ENCODE measurements at regions not wholly inside any gene's neighbourhood (a gene's known extent, or its start where the extent isn't known, plus 50 kb on each side); places are given as distances from the start of the nearest gene placed in this dataset.
"Not testable (repeated sequence)": the region's sequence is repeated elsewhere in the genome, so short reads cannot be mapped to it uniquely, and the experiment has no call there.

DNA sequence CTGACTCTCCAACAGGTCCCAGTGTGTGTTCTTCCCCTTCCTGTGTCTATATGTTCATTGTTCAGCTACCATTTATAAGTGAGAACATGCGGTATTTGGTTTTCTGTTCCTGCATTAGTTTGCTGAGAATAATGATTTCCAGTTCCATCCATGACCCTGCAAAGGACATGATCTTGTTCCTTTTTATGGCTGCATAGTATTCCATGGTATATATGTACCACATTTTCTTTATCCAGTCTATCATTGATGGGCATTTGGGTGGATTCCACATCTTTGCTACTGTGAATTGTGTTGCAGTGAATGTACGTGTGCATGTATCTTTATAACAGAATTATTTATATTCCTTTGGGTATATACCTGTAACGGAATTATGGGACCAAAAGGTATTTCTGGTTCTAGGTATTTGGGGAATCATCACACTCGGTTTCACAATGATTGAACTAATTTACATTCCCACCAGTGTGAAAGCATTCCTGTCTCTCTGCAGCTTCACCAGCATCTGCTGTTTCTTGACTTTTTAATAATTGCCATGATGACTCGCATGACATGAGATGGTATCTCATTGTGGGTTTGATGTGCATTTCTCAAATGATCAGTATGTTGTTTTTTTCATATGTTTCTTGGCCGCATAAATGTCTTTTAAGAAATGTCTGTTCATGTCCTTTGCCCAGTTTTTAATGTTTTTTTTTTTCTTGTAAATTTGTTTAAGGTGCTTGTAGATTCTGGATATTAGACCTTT lies 60.2 kb downstream of the LSMEM1 start:
- no peak for DNase-seq

DNA sequence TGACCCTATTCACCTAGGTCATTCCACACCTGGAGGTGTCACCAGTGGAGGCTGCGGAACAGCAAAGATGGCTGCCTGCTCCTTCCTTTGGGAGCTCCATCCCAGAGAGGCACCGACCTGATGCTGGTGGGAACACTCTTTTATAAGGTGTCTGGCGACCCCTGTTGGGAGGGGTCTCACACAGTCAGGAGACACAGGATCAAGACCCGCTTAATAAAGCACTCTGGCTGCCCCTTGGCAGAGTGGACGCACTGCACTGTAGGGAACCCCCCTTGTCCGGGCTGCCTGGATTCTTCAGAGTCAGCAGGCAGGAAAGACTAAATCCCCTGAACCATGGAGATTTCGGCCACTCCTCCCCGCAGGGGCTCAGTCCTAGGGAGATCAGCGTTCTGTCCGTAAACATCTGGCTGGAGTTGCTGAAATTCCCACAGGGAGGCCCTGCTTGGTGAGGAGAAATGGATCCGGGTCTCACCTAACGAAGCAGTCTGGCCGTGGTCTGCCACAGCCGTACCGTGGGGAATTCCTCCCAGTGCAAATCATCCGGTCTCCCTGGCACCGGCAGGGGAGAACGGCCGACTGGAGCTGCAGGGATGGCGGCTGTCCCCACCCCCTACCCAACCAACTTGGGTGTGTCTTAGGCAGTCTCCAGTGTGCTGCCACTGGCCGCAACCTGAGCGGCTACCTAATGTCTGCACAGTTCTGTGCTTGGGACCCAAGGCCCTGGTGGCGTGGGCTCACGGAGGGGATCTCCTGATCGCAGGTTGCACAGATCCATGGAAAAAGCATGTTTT lies 66.1 kb downstream of the LSMEM1 start:
- DNase-seq, result no peak

DNA sequence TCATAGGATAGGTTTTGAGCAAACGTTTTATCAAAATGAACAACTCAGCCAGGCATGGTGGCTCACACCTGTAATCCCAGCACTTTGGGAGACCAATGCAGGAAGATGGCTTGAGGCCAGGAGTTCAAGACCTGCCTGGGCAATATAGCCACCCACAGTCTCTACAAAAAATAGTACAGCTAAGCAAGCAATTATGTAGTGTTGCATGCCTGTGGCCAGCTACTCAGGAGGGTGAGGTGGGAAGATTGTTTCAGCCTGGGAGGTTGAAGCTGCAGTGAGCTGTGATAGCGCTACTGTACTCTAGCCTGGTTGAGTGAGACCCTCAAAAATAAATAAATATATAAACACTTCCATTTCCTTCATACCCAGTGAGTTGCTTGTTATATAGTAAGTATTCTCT lies 67.1 kb downstream of the LSMEM1 start:
- no peak for DNase-seq

DNA sequence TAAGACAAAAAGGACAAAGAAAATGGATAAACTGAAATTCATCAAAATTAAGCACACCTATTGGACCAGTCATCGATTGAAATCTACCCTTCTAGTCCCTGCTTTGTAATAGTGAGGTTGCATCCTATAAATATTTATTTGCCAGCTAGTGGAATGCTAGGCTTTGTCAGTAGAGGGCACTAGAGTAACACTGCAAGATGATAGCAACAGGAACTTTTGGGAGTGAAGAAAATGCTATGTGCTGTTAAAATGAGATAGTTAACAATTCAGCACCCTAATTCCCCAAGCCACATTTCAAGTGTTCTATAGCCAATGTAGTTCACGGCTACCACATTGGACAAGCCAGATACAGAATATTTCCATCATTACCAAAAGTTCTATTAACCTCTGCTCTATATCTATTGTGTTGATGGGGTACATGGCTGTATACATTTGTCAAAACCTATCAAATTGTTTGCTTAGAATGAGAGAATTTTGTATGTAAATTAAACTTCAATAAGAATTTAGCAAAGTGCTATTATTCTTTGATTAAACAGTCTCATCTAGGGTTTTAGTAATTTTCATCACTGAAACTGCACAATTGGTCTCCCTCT lies 69.8 kb downstream of the LSMEM1 start:
- peak in 1 of 2 donors; percentile 44 for DNase-seq

DNA sequence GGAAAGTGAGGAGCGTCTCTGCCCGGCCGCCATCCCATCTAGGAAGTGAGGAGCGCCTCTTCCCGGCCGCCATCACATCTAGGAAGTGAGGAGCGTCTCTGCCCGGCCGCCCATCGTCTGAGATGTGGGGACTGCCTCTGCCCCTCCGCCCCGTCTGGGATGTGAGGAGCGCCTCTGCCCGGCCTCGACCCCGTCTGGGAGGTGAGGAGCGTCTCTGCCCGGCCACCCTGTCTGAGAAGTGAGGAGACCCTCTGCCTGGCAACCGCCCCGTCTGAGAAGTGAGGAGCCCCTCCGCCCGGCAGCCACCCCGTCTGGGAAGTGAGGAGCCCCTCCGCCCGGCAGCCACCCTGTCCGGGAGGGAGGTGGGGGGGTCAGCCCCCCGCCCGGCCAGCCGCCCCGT lies 70.7 kb downstream of the LSMEM1 start:
- not testable (repeated sequence) for DNase-seq

DNA sequence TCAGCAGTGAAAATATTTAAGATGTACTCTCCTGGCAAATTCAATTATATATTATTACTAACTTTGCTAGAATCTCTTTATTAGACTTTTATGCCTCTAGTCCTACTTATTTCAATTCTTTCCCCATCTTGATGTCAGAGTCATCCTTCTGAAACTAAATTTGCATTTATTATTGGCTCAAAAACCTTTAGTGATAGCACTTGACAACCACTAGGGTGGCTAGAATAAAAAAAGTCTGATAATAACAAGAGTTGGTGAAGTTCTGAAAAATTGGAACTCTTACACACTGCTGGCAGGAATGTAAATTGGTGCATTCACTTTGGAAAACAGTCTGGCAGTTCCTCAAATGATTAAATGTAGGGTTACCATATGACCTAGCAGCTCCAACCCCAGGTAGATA lies 73.8 kb downstream of the LSMEM1 start:
- no peak for DNase-seq

DNA sequence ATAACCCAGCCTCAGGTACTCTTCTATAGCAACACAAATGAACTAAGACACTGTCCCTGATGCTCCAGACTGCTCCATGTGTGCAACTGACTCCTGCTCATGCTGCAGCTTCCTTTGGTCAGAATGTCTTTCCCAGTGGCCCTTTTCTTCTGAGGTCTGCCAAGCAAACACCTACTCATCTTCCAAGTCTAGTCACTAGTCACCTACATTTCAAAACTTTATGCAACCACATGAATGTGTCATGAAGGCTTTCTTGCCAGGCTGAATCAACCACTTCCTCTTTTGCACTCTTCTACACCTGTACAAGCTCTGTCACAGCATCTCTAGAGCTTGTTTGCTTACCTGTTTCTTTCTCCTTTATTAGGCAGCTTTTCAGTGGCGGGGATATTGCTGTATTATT lies 75.8 kb downstream of the LSMEM1 start:
- DNase-seq, result no peak

DNA sequence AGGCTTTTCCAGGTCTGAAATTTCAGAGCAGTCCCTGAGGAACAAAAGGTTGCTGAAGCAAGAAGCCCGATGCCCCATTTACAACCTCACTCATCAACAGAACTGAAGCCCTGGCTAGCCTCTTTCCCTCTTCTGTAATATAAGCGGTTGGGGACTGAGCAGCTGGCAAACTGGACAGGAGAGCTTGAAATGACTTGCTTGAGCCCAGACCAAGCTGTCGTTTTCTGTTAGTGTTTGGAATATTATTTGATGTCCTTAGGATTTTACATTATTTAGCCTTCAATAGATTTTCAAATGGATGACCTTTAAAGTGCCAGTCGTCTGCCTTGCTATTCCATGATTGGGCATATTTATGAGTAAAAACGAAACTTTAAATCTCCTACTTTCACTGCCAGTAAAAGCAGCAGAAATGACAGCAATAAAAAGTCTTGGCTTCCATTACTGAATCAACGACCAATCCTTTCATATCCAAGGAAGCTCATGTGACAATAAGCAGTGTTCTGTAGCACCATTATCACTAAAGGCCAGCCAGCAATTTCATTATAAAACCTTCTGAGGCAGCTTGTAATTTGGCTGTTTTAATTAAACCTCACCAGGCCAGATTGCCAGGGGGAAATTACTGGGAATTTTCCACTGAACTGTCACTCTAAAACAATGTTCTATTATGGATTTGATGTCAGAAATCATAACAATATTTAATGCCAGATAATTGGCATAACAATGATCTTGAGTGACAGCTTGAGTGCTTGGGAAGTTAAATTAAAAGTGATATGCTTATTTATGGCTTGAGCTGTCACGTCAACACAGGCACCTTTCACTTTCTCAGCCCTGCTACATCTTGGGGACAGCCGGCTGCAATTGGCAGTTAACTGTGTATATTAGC lies 85.9 kb downstream of the LSMEM1 start:
- DNase-seq, result no peak

DNA sequence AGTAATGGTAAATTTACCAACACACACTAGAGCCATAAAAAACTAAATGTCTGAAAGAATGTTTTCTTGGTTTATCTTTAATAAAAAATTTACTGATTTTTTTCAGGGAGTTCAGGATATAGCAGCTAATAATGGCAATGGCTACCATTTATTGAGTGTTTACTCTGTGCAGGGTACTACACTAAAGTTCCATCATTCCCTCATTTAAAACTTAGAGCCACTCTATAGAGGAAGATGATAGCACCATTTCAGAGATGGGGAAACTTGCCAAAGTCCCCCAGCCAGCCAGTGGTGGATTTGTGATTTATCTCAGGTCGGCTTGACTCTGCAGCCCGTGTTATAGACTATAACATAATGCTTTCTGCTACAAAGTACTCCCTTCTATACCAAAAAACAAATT lies 86.6 kb downstream of the LSMEM1 start:
- no peak for DNase-seq

DNA sequence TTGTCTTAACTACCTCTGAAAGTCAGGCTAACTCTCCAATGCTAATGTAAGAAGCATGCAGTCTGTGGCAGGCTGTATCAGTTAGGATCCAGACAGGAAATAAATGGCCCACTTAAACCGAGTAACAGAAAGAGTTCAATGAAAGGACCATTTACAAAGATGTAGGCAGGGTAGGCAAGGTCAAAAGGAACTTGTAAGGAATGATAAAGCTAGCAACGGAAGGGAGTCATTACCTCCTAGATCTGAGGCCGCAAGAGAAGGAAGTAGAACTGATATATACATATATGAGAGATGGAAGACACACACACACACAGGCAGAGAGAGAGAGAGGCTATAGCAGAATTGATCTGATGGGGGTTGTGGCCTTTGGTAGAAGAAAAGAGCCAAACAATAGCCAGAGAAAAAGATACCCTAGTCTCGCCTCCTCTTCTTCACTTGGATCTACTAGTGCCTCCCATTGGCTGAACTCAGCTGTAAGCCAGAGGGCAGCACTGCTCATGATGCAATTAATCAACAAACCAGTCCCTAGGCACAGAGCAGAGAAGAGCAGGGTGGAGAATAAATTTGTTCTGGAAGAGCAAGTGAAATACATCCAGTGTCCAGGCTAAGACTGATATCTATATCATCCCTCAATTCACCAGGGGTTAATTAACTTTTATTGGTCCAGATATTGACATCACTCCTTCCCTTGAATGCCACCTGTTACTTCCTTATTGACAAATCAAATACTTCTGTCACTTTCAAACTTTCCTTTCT lies 91.2 kb downstream of the LSMEM1 start:
- no peak for DNase-seq

DNA sequence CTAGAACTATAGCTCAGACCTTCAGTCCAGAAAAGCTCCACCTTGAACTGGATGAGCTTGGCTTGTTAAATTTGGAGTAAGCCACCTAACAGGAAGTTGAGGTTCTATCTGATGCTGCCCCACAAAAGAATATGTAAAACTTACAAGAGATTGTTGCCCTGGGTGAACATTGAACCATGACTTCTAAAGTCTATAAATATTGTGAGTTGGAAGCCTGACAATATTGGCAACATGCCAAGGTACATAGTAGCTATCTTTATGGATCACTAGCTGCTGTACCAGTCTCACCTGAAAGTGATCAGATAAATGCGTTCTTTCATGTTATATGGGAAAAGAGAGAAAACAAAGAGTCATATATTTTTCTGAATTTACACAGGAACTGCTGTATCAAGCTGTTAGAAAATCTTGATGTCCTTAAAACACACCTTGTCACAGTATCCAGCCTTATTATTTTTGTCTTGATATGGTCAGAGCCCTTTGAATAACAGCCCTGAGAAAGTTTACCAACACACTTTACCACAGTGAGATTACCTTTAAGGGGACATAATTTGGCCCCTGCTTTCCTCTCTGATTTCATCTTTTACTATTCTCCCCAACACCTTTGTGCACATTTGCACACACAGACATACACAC lies 92.0 kb downstream of the LSMEM1 start:
- DNase-seq, result no peak

DNA sequence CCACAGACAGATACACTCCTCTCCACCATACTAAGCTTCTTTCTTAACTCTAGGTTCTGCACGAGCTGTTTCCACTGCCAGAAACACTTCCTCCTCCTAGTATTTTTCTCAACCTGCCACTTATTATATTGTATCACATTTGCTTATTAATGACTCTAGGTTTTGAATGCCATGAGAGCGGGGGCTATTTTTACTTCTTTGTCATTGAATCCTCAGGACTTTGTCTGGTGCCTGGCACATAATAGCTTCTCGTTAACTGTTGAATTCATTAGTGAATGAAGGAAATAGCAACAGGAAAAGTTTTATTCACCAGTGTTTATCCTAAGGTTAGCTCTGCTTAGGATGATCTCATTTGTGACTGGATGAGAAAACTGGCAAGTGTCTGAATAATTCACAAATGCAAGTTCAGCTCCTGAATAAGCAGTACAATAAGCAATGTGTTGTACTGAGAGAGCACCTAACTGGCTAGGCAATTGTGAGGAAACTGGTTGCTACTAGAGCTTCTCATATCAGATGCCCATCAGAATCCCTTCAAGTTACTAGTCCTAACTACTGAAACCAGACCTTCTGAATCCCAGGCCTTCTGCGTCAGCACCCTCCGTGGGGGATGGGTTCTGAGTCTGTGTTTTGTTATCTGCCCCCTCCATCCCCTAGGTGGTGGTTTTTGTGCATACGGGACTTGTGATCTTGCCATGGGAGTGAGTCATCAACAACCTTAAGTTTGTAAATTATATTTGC lies 92.7 kb downstream of the LSMEM1 start:
- no peak for DNase-seq

DNA sequence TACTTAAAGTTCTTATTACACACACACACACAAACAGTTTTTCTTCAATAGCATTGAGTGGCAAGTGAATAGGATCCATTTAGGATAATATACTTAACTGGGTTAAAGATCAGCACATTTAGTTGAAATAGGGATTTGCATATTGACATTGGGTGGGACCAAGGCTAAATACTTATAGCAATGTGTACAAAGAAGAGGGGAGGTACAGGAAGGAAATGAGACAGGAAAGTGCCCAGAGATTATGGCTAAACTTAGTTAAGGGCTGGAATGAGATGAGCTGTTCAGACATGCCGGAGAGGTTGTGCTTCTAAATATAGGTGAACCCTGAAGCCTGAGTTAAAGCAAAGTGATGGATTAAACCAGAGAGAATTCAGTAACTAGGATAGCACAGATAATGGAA lies 95.1 kb downstream of the LSMEM1 start:
- DNase-seq, result no peak

DNA sequence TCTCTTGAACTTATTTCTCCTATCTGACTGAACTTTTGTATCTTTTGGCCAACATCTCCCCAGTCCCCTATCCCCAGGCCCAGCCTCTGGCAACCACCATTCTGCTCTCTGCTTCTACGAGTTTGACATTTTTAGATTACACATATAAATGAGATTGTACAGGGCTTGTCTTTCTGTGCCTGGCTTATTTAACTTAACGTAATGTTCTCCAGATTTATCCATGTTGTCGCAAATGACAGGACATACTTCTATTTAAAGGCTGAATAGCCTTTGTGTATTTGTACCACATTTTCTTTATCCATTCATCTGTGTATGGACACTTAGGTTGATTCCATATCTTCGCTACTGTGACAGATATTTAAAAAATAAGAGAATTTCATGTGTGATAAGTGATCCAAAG lies 98.6 kb downstream of the LSMEM1 start:
- DNase-seq, result no peak

DNA sequence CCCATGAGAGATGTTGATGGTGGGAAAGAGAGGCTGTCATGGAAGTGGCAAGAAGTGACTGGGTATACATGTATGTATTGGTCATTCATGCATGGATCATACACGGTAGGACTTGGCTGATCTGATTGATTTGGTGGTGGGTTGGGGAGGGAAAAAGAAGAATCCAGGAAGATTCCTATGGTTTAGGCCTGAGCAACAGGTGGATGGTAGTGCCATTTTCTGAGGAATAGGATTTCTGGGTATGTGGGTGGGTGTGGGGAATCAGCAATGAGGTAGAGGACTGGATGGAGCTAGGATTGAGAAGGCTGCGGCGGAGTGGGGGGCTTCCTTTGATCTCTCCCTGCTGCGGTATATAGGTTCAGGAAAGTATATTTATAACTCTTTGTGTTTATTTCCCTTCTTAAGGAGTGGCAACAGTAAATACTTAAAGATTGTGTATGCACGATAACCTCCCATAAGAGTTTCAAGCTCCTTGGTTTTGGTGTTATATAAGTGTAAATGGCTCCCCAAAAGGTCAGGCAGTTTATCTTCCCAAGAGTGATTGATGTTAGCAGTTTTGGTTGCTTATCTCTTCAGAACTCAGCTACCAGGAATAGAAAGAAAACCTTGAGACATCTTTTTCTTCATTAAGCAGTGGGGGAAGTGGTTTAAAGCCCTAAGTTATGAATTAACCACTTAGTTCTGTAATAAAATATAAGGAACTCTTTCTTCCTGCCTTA lies 100.1 kb downstream of the LSMEM1 start:
- no peak for DNase-seq

DNA sequence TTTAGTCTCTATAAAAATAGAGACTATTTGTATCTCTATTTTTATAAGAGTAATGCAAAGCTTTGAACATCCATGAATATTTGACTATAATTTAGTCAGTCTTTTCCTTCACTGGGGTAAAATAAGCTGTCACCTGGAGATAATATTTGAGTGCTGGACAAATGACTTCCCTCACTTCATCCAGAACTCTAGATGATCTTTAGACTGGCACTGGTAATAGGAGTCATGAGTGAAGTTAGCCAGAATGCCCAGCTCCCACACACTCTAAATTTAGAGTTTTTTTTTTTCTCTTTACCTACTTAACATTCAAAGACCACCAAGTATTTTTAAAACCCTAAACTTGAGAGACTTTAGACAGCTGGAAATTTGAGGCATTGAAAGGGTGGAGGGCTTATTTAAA lies 100.7 kb downstream of the LSMEM1 start:
- DNase-seq, result no peak

DNA sequence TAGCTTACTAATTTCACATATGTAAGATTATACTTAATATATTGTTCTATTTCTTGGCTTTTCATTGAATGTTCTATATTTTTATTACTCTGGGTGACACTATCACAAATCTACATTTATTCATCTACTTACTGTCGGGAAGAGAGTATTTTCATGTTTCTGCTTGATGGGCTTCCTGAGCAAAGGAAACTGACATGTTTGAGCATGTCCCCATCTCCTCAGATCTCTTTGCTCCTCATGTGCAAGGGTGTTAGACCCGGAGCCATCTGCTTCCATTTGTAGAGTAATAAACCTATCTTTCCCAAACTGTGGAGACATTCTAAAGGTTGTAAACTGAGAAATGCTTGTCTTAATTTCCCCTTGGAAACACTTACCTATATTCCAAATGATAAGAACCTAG lies 103.5 kb downstream of the LSMEM1 start:
- DNase-seq, result no peak

DNA sequence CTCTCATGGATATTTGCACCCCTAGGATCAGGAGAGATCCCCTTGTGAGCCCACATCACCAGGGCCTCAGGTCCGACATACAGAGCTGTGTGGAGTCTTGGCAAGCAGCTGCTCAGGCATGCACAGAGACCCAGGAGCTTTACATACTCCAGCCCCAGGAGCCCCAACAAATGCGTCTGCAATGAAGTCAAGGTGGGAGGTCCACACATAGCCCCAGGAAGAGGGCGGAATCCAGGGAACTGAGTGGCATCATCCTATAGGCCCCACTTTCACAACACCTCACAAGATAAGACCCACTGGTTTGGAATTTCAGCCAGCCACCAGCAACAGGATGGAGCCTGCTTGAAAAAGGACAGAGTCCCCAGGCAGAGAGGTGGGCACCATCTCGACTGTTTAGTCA lies 106.7 kb downstream of the LSMEM1 start:
- no peak for DNase-seq

DNA sequence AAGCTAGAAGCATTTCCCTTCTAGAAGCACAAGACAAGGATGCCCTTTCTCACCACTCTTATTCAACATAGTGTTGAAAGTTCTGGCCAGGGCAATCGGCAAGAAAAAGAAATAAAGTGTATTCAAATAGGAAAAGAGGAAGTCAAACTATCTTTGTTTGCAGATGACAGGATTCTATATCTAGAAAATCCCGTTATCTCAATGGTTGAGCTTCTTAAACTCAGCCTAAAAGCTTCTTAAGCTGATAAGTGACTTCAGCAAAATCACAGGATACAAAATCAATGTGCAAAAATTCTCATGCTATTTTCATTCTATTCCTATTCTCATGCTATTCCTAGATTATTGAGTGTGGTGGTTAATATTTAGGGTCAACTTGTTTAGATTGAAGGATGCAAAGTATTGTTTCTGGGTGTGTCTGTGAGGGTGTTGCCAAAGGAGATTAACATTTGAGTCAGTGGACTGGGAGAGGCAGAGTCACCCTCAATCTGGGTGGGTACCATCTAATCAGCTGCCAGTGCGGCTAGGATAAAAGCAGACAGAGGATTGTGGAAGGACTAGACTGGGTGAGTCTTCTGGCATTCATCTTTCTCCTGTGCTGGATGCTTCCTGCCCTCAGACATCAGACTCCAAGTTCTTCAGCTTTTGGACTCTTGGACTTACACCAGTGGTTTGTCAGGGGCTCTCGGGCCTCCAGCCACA lies 111.9 kb downstream of the LSMEM1 start:
- not testable (repeated sequence) for DNase-seq

DNA sequence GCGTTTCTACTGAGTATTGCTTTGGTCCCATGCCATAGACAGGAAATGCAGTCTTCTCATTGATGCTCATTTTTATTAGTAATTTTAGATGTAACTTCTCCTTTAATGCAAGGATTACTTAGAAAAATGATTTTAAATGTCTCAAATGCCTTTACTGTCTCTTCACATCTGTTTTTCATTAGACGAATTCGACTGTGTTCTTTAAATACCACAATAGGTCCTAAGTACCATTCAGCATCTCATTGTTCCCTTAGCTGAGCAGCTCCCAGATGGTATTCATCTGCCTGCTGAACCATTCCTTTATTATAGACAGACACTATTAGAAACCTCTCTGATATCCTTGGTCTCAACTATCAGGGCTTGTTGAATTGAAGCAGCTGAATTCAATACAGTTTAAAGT lies 113.6 kb downstream of the LSMEM1 start:
- no peak for DNase-seq
